Adrenal gland (tissue), 9 donors: ENCODE measurements at regions not wholly inside any gene's neighbourhood (a gene's known extent, or its start where the extent isn't known, plus 50 kb on each side); places are given as distances from the start of the nearest gene placed in this dataset.

Experiments used
- DNase-seq, 7 donors: peaks; one replicate each; pipeline ENCODE4 v3.0.0-alpha.2; 2019 to 2020
- H3K27ac ChIP-seq, 5 donors: fragments of 200-600 bp; sonication (generic) in 4 of 5; 1 replicate in 3 of 5; 2 replicates in 2 of 5; pipeline versions ENCODE4 v1.5.1 to v1.8.0; 2016 to 2020; ENCODE audit warnings: mild to moderate bottlenecking in 1 of 5
- H3K27me3 ChIP-seq: fragments of 200-600 bp; 2 replicates; pipeline ENCODE4 v1.8.0; 2021
- H3K36me3 ChIP-seq, 2 donors: fragments of 200-600 bp; replicated peaks in 1 of 2; 1 replicate in 1 of 2; 2 replicates in 1 of 2; pipeline versions ENCODE4 v1.5.1 to v1.8.0; 2018 to 2022
- H3K4me1 ChIP-seq, 2 donors: fragments of 200-600 bp; replicated peaks in 1 of 2; 1 replicate in 1 of 2; 2 replicates in 1 of 2; pipeline versions ENCODE4 v1.5.1 to v1.8.0; 2018 to 2021
- H3K4me3 ChIP-seq, 4 donors: fragments of 200-600 bp; sonication (generic) in 3 of 4; one replicate each; pipeline ENCODE4 v1.5.1; 2016 to 2018
- H3K9me3 ChIP-seq, 3 donors: fragments of 200-600 bp; sonication (generic) in 1 of 3; replicated peaks in 1 of 3; 1 replicate in 2 of 3; 2 replicates in 1 of 3; pipeline versions ENCODE4 v1.5.1 to v1.8.0; 2016 to 2021
- CTCF ChIP-seq, 6 experiments: fragments of 450-650 bp in 4 of 6; fragments of 200-600 bp in 2 of 6; sonication (generic) in 1 of 6; IDR thresholded peaks; 1 replicate in 5 of 6; 2 replicates in 1 of 6; pipeline versions ENCODE4 v1.5.1 to v1.8.0; 2016 to 2021; ENCODE audit warnings: antibody characterized with exemption in 6 of 6, mild to moderate bottlenecking in 2 of 6, moderate library complexity in 1 of 6
- POLR2A ChIP-seq, 2 donors: fragments of 450-650 bp; IDR thresholded peaks; one replicate each; pipeline ENCODE4 v1.6.1; 2017; ENCODE audit warnings: antibody characterized with exemption in 2 of 2, mild to moderate bottlenecking in 2 of 2, moderate library complexity in 1 of 2
- WGBS, 4 donors: extraction: QIAGEN DNeasy Blood & Tissue Kit in 2 of 4; methylation state at CpG; one replicate each; pipeline versions ENCODE4 v1.1.5 to v1.1.7; 2013 to 2017; 5-methylcytosine and 5-hydroxymethylcytosine counted together
- intact Hi-C, 2 donors: fragments of 100-400 bp; cut with DNase I; formaldehyde crosslinking; loops; one replicate each; pipeline versions ENCODE4 v1.14.1 to v1.15.0; 2022 to 2023
- donor health status: healthy with polysubstance abuse.
- donor health status: Bipolar disorder and iron deficiency.
- donor health status: DM: yes; HTN: yes; CAD: no.
- donor health status: DM: no; HTN: no; CAD: no.
- donor health status: DM: no; HTN: no; CAD: no.

GRCh38 chr16:76176616-76177015 is 100.6 kb upstream of the CNTNAP4 start:
- Histone ChIP-seq H3K4me3 (no peak overlapping the region), H3K9me3 (no peaks in the 10 kb centered on the region), H3K27me3 (no peaks in the 10 kb centered on the region), H3K27ac (no peak overlapping the region), H3K4me1 (no peaks in the 10 kb centered on the region), H3K36me3 (no peaks in the 10 kb centered on the region)
- intact Hi-C loops, result no loop called here
- 76 to 86% (median 80%) methylated on average over 4 of the region's 4 CpGs for WGBS, 4 donors
- TF ChIP-seq CTCF (IDR thresholded peaks at IDR 0.05) (no peak), POLR2A (IDR thresholded peaks at IDR 0.05) (no peak)
- DNase-seq, result no peak

- TF ChIP-seq CTCF (IDR thresholded peaks at IDR 0.05) (no peak), POLR2A (IDR thresholded peaks at IDR 0.05) (no peak)
- intact Hi-C loops, result no loop called here
These were observed 95.1 kb upstream of the CNTNAP4 start for GRCh38 chr16:76182041-76182635.

GRCh38 chr16:76183647-76184046 is 93.6 kb upstream of the CNTNAP4 start:
- WGBS, 4 donors, result 51 to 62% (median 57%) methylated on average over 1 of the region's 1 CpG
- intact Hi-C loops, result no loop called here
- no peaks in the 10 kb centered on the region for H3K4me1 ChIP-seq

More at GRCh38 chr16:76182041-76182635, 95.1 kb upstream of the CNTNAP4 start:
- DNase-seq, result no peak
- H3K27me3 ChIP-seq, result no peaks in the 10 kb centered on the region
- no peaks in the 10 kb centered on the region for H3K36me3 ChIP-seq
- no peaks in the 10 kb centered on the region for H3K4me1 ChIP-seq
- WGBS, 4 donors, result 48 to 57% (median 50%) methylated on average over 3 of the region's 3 CpGs
- H3K4me3 ChIP-seq, result no peak overlapping the region
- no peak overlapping the region for H3K27ac ChIP-seq
- H3K9me3 ChIP-seq, result no peaks in the 10 kb centered on the region

GRCh38 chr16:76190057-76190456 is 87.1 kb upstream of the CNTNAP4 start:
- Histone ChIP-seq H3K4me1 (peaks cover 5 to 7% of the 10 kb centered on the region in 2 donors), H3K9me3 (no peaks in the 10 kb centered on the region), H3K36me3 (no peaks in the 10 kb centered on the region), H3K4me3 (no peak overlapping the region), H3K27me3 (no peaks in the 10 kb centered on the region), H3K27ac (no peak overlapping the region)
- intact Hi-C loops, result no loop called here
- 83 to 89% (median 85%) methylated on average over 2 of the region's 2 CpGs for WGBS, 4 donors
- no peak for TF ChIP-seq POLR2A (IDR thresholded peaks at IDR 0.05)
- TF ChIP-seq CTCF (IDR thresholded peaks at IDR 0.05), result no peak
- DNase-seq, result no peak

More at GRCh38 chr16:76183647-76184046, 93.6 kb upstream of the CNTNAP4 start:
- Histone ChIP-seq H3K9me3 (no peaks in the 10 kb centered on the region), H3K27me3 (no peaks in the 10 kb centered on the region), H3K36me3 (no peaks in the 10 kb centered on the region), H3K27ac (no peak overlapping the region), H3K4me3 (no peak overlapping the region)
- no peak for TF ChIP-seq POLR2A (IDR thresholded peaks at IDR 0.05)
- no peak for TF ChIP-seq CTCF (IDR thresholded peaks at IDR 0.05)
- no peak for DNase-seq
